ENCODE measurements at regions not wholly inside any gene's neighbourhood (a gene's known extent, or its start where the extent isn't known, plus 50 kb on each side); places are given as distances from the start of the nearest gene placed in this dataset.

- Histone ChIP-seq H3K79me2 (ENCODE audit: insufficient read depth, low read length) (no peaks in the 10 kb centered on the region), H3K27me3 (ENCODE audit: low read length) (no peaks in the 10 kb centered on the region), H3K9me3 (ENCODE audit: insufficient read depth, low read length) (peaks cover 15% of the 10 kb centered on the region; the same call in 1 of the 2 replicates), H3K4me3 (ENCODE audit: insufficient read depth, low read length, poor library complexity, severe bottlenecking) (no peak overlapping the region), H3K4me2 (ENCODE audit: low read depth, low read length, poor library complexity, severe bottlenecking) (no peak overlapping the region), H3K9me2 (replicated peaks; ENCODE audit: insufficient read depth, low read length) (no peaks in the 10 kb centered on the region), H3K36me3 (ENCODE audit: low read length) (0 out of 2 replicates have a peak, but pooled peaks cover 3% of the 10 kb centered on the region), H3K27ac (ENCODE audit: low read depth, low read length) (no peak overlapping the region), H3F3A (ENCODE audit: insufficient read depth) (no peaks in the 10 kb centered on the region), H2AFZ (ENCODE audit: low read depth, low read length, severe bottlenecking) (no peak overlapping the region), H3K9ac (ENCODE audit: low read length) (no peak overlapping the region), H4K20me1 (ENCODE audit: low read depth, low read length) (no peaks in the 10 kb centered on the region)
- no peak for TF ChIP-seq EZH2phosphoT487 (conservative IDR thresholded peaks at IDR 0.05; ENCODE audit: low read length)
- TF ChIP-seq CTCF (IDR thresholded peaks at IDR 0.05; ENCODE audit: insufficient read depth, low read length, poor library complexity, severe bottlenecking), result no peak
Measured at GRCh38 chr13:67554286-67554685, 324.1 kb upstream of the PCDH9 start.

GRCh38 chr13:67549331-67549730 lies 319.2 kb upstream of the PCDH9 start:
- TF ChIP-seq EZH2phosphoT487 (conservative IDR thresholded peaks at IDR 0.05; ENCODE audit: low read length), result no peak
- no peak for TF ChIP-seq CTCF (IDR thresholded peaks at IDR 0.05; ENCODE audit: insufficient read depth, low read length, poor library complexity, severe bottlenecking)
- H3K4me2 ChIP-seq (ENCODE audit: low read depth, low read length, poor library complexity, severe bottlenecking), result no peak overlapping the region
- H3K36me3 ChIP-seq (ENCODE audit: low read length), result 0 out of 2 replicates have a peak, but pooled peaks cover 3% of the 10 kb centered on the region
- H2AFZ ChIP-seq (ENCODE audit: low read depth, low read length, severe bottlenecking), result no peak overlapping the region
- H4K20me1 ChIP-seq (ENCODE audit: low read depth, low read length), result no peaks in the 10 kb centered on the region
- H3K27me3 ChIP-seq (ENCODE audit: low read length), result no peaks in the 10 kb centered on the region
- H3K27ac ChIP-seq (ENCODE audit: low read depth, low read length), result no peak overlapping the region
- no peaks in the 10 kb centered on the region for H3K9me2 ChIP-seq (replicated peaks; ENCODE audit: insufficient read depth, low read length)
- H3K9ac ChIP-seq (ENCODE audit: low read length), result no peak overlapping the region
- H3K9me3 ChIP-seq (ENCODE audit: insufficient read depth, low read length), result no peaks in the 10 kb centered on the region
- H3K79me2 ChIP-seq (ENCODE audit: insufficient read depth, low read length), result no peaks in the 10 kb centered on the region
- H3K4me3 ChIP-seq (ENCODE audit: insufficient read depth, low read length, poor library complexity, severe bottlenecking), result no peak overlapping the region
- no peaks in the 10 kb centered on the region for H3F3A ChIP-seq (ENCODE audit: insufficient read depth)

- Histone ChIP-seq H3K9me3 (ENCODE audit: insufficient read depth, low read length) (no peaks in the 10 kb centered on the region), H3K79me2 (ENCODE audit: insufficient read depth, low read length) (no peaks in the 10 kb centered on the region), H3K9ac (ENCODE audit: low read length) (no peak overlapping the region), H3F3A (ENCODE audit: insufficient read depth) (no peaks in the 10 kb centered on the region), H3K27me3 (ENCODE audit: low read length) (no peaks in the 10 kb centered on the region), H3K4me2 (ENCODE audit: low read depth, low read length, poor library complexity, severe bottlenecking) (no peak overlapping the region), H3K9me2 (replicated peaks; ENCODE audit: insufficient read depth, low read length) (no peaks in the 10 kb centered on the region), H4K20me1 (ENCODE audit: low read depth, low read length) (no peaks in the 10 kb centered on the region), H3K4me3 (ENCODE audit: insufficient read depth, low read length, poor library complexity, severe bottlenecking) (no peak overlapping the region), H3K36me3 (ENCODE audit: low read length) (no peaks in the 10 kb centered on the region), H3K27ac (ENCODE audit: low read depth, low read length) (no peak overlapping the region), H2AFZ (ENCODE audit: low read depth, low read length, severe bottlenecking) (no peak overlapping the region)
- no peak for TF ChIP-seq CTCF (IDR thresholded peaks at IDR 0.05; ENCODE audit: insufficient read depth, low read length, poor library complexity, severe bottlenecking)
- no peak for TF ChIP-seq EZH2phosphoT487 (conservative IDR thresholded peaks at IDR 0.05; ENCODE audit: low read length)
Measured at GRCh38 chr13:67538906-67539305, 308.8 kb upstream of the PCDH9 start.
